OCI-LY7 (cell line): ENCODE measurements at regions not wholly inside any gene's neighbourhood (a gene's known extent, or its start where the extent isn't known, plus 50 kb on each side); places are given as distances from the start of the nearest gene placed in this dataset.

Source experiments
- BruUV-seq: library from RNA; stranded (reverse); fragments of 400-500 nt; replicated peaks from 2 replicates; lab custom pipeline; 2021; lab: Mats Ljungman, UMichigan
- CTCF ChIA-PET: fragments of 300-600 bp; sonication (Branson Sonifier 250); formaldehyde crosslinking; loops from one replicate; lab custom pipeline; 2022; ENCODE audit warnings: antibody characterized with exemption; ENCODE audit not compliant: unreplicated experiment; lab: Charles Lee
- POLR2A ChIA-PET: fragments of 300-600 bp; sonication (Branson Sonifier 250); formaldehyde crosslinking; loops from one replicate; lab custom pipeline; 2022; ENCODE audit warnings: antibody characterized with exemption; lab: Charles Lee
- DNase-seq: peaks from one replicate; pipeline ENCODE4 v3.0.0-alpha.2; 2015; ENCODE audit warnings: low spot score
- H2AFZ ChIP-seq: fragments of 200-600 bp; sonication (generic), shearing (Covaris generic); 2 replicates; pipeline ENCODE4 v1.6.1; 2014; ENCODE audit warnings: mild to moderate bottlenecking, antibody characterized with exemption, low read length, moderate library complexity
- H3K27ac ChIP-seq: fragments of 200-600 bp; sonication (generic); 2 replicates; pipeline ENCODE4 v1.5.1; 2014; ENCODE audit warnings: mixed run types, low read depth, mild to moderate bottlenecking, moderate library complexity, low read length, inconsistent platforms; ENCODE audit not compliant: poor library complexity, severe bottlenecking
- H3K36me3 ChIP-seq: fragments of 200-600 bp; sonication (generic); 2 replicates; pipeline ENCODE4 v1.6.1; 2014; ENCODE audit warnings: mild to moderate bottlenecking, antibody characterized with exemption, low read length, moderate library complexity, mixed read lengths; ENCODE audit not compliant: insufficient read depth
- H3K4me1 ChIP-seq: fragments of 200-600 bp; sonication (generic); 2 replicates; pipeline ENCODE4 v1.5.1; 2014; ENCODE audit warnings: mild to moderate bottlenecking, low read length; ENCODE audit not compliant: insufficient read depth, poor library complexity, severe bottlenecking
- H3K4me2 ChIP-seq: fragments of 200-600 bp; sonication (generic); 2 replicates; pipeline ENCODE4 v1.6.1; 2014; ENCODE audit warnings: mild to moderate bottlenecking, low read length
- H3K4me3 ChIP-seq: fragments of 200-600 bp; sonication (generic); 2 replicates; pipeline ENCODE4 v1.5.1; 2014; ENCODE audit warnings: mild to moderate bottlenecking, low read depth, low read length; ENCODE audit not compliant: poor library complexity, severe bottlenecking
- H3K79me2 ChIP-seq: fragments of 200-600 bp; sonication (generic); 2 replicates; pipeline ENCODE4 v1.6.1; 2016; ENCODE audit warnings: low read depth, mild to moderate bottlenecking, low read length, moderate library complexity, mixed read lengths; ENCODE audit not compliant: insufficient read depth
- H3K9me2 ChIP-seq: fragments of 200-600 bp; sonication (generic); 2 replicates; pipeline ENCODE4 v1.6.1; 2016; ENCODE audit warnings: mild to moderate bottlenecking, low read length, mixed read lengths; ENCODE audit not compliant: insufficient read depth
- H3K9me3 ChIP-seq: fragments of 200-600 bp; sonication (generic); 2 replicates; pipeline ENCODE4 v1.6.1; 2014; ENCODE audit warnings: mild to moderate bottlenecking, mixed run types, low read length, mixed read lengths
- H4K20me1 ChIP-seq: fragments of 200-600 bp; sonication (generic); 2 replicates; pipeline ENCODE4 v1.6.1; 2014; ENCODE audit warnings: mild to moderate bottlenecking, antibody characterized with exemption, low read length, moderate library complexity, mixed read lengths; ENCODE audit not compliant: insufficient read depth
- EZH2phosphoT487 ChIP-seq: fragments of 200-600 bp; sonication (generic); IDR thresholded peaks from 2 replicates; pipeline ENCODE4 v1.6.1; 2018; ENCODE audit warnings: low read depth, borderline replicate concordance, mild to moderate bottlenecking, mixed run types, antibody characterized with exemption, low read length, moderate library complexity, mixed read lengths
- intact Hi-C: fragments of 100-400 bp; cut with micrococcal nuclease; formaldehyde crosslinking; loops from one replicate; pipeline ENCODE4 v1.10.0; 2022; ENCODE audit not compliant: unreplicated experiment
- TF ChIP-seq, protein P1 (sequence below): fragments of 200-600 bp; sonication (generic); conservative IDR thresholded peaks from 2 replicates; pipeline ENCODE4 v1.5.1; 2014; ENCODE audit warnings: mild to moderate bottlenecking, antibody characterized with exemption, low read length, moderate library complexity, mixed read lengths

DNA sequence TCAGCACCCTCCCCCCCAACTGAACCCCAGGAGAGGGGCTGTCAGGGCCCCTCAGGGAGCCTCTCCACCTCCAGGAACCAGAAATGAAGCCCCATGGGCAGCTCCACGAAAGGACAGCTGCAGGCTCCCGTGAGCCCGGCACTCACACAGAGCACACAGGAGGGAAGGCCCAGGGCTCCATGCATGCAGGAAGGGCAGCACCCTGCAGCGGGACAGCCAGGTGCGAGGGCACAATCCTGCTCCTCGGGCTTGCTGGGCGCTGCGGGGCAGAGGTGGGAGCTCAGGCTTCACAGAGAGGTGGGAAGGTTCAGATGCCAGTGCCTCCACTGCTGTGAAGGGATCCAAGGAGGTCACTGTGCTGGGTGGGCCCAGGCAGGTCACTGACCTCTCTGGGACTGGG is 90.0 kb downstream of the HMX1 start:
- no peak overlapping the region for H2AFZ ChIP-seq
- no peak overlapping the region for H3K4me3 ChIP-seq
- no peaks in the 10 kb centered on the region for H3K79me2 ChIP-seq
- no peaks in the 10 kb centered on the region for H3K4me1 ChIP-seq
- CTCF ChIA-PET = no interaction called here
- no peaks in the 10 kb centered on the region for H3K36me3 ChIP-seq
- intact Hi-C loops = no loop called here
- H3K9me3 ChIP-seq = no peaks in the 10 kb centered on the region
- no TSS peak for BruUV-seq
- no peak overlapping the region for H3K4me2 ChIP-seq
- no peaks in the 10 kb centered on the region for H4K20me1 ChIP-seq
- H3K27ac ChIP-seq = no peak overlapping the region
- no peaks in the 10 kb centered on the region for H3K9me2 ChIP-seq
- TF ChIP-seq EZH2phosphoT487 = no peak
- TF ChIP-seq, protein P1, sequence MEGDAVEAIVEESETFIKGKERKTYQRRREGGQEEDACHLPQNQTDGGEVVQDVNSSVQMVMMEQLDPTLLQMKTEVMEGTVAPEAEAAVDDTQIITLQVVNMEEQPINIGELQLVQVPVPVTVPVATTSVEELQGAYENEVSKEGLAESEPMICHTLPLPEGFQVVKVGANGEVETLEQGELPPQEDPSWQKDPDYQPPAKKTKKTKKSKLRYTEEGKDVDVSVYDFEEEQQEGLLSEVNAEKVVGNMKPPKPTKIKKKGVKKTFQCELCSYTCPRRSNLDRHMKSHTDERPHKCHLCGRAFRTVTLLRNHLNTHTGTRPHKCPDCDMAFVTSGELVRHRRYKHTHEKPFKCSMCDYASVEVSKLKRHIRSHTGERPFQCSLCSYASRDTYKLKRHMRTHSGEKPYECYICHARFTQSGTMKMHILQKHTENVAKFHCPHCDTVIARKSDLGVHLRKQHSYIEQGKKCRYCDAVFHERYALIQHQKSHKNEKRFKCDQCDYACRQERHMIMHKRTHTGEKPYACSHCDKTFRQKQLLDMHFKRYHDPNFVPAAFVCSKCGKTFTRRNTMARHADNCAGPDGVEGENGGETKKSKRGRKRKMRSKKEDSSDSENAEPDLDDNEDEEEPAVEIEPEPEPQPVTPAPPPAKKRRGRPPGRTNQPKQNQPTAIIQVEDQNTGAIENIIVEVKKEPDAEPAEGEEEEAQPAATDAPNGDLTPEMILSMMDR = no peak
- POLR2A ChIA-PET = no interaction called here
- DNase-seq = no peak

GRCh38 chr4:8780596-8781368 is 90.9 kb downstream of the HMX1 start:
- no peak overlapping the region for H3K4me3 ChIP-seq
- ChIA-PET CTCF (no interaction called here), POLR2A (no interaction called here)
- no peaks in the 10 kb centered on the region for H4K20me1 ChIP-seq
- H3K4me1 ChIP-seq = no peaks in the 10 kb centered on the region
- H3K9me2 ChIP-seq = no peaks in the 10 kb centered on the region
- no peak for DNase-seq
- H2AFZ ChIP-seq = no peak overlapping the region
- no peak overlapping the region for H3K4me2 ChIP-seq
- TF ChIP-seq, protein P1 = no peak
- TF ChIP-seq EZH2phosphoT487 = no peak
- intact Hi-C loops = no loop called here
- H3K9me3 ChIP-seq = no peaks in the 10 kb centered on the region
- no peaks in the 10 kb centered on the region for H3K36me3 ChIP-seq
- no TSS peak for BruUV-seq
- no peaks in the 10 kb centered on the region for H3K79me2 ChIP-seq
- H3K27ac ChIP-seq = no peak overlapping the region

GRCh38 chr4:8780086-8780485 is 91.6 kb downstream of the HMX1 start:
- Histone ChIP-seq H3K27ac (no peak overlapping the region), H2AFZ (no peak overlapping the region), H3K4me1 (no peaks in the 10 kb centered on the region), H4K20me1 (no peaks in the 10 kb centered on the region), H3K4me3 (no peak overlapping the region), H3K36me3 (no peaks in the 10 kb centered on the region), H3K4me2 (no peak overlapping the region), H3K9me2 (no peaks in the 10 kb centered on the region), H3K9me3 (no peaks in the 10 kb centered on the region), H3K79me2 (no peaks in the 10 kb centered on the region)
- BruUV-seq = no TSS peak
- intact Hi-C loops = no loop called here
- TF ChIP-seq, protein P1 = no peak
- TF ChIP-seq EZH2phosphoT487 = no peak
- no peak for DNase-seq
- ChIA-PET CTCF (no interaction called here), POLR2A (no interaction called here)
